ENCODE measurements at regions not wholly inside any gene's neighbourhood (a gene's known extent, or its start where the extent isn't known, plus 50 kb on each side); places are given as distances from the start of the nearest gene placed in this dataset.

DNA sequence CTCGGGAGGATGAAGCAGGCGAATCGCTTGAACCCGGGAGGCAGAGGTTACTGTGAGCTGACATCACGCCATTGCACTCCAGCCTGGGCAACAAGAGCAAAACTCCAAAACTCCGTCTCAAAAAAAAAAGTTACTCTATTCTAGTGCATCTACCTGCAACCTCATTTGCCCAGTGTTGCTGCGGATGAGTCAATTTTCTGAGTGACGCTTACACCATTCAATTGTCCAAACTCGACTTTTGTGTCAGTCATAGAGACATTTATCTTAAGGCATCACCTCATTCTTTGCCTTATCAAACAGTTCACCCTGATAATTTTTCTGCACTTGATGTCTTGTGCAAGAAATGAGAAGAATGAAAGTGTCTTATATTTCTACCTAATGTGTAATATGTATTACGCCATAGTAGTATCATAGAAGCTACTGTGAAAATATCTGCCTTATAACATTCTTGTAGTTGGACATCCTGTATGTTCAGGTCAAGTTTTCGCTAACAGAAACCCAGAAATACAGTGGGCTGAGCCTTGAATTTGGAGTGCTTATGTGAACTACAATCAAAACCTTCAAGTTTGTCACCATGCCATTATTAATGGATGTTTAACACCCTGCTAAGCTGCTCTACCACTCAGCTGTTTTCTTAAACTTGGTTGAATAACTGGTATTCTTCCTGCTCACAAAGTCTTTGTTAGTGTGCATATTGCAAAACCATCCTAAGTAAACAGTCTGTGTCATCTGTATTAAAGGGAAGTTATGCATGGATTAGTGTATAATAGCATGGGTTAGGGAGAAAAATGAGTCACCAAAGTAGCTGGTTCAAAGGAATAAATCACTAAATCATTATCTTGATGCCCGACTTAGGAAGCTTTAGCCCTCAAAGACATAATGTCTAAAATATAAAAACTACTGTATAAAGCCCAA is 531.0 kb upstream of the NR2F2 start:
- Histone ChIP-seq H3K27ac (no peak overlapping the region), H3K4me3 (no peak overlapping the region), H3K27me3 (no peaks in the 10 kb centered on the region), H3K36me3 (replicated peaks in 1 of 2) (no peaks in the 10 kb centered on the region), H3K9me3 (replicated peaks in 1 of 3) (no peaks in the 10 kb centered on the region), H3K4me1 (replicated peaks in 1 of 2) (no peaks in the 10 kb centered on the region)
- 84 to 88% (median 87%) methylated on average over 12 of the region's 12 CpGs for WGBS, 4 donors
- no peak for DNase-seq
- no peak for TF ChIP-seq CTCF (IDR thresholded peaks at IDR 0.05)
- intact Hi-C loops (cut with DNase I) = no loop called here

- Histone ChIP-seq H3K36me3 (replicated peaks in 1 of 2) (no peaks in the 10 kb centered on the region), H3K27ac (no peak overlapping the region), H3K27me3 (no peaks in the 10 kb centered on the region), H3K4me3 (no peak overlapping the region), H3K4me1 (replicated peaks in 1 of 2) (no peaks in the 10 kb centered on the region), H3K9me3 (replicated peaks in 1 of 3) (no peaks in the 10 kb centered on the region)
- no peak for DNase-seq
- intact Hi-C loops (cut with DNase I) = no loop called here
- no peak for TF ChIP-seq POLR2A (IDR thresholded peaks at IDR 0.05)
- no peak for TF ChIP-seq CTCF (IDR thresholded peaks at IDR 0.05)
Observed at GRCh38 chr15:95804484-95804883, 526.0 kb upstream of the NR2F2 start.

DNA sequence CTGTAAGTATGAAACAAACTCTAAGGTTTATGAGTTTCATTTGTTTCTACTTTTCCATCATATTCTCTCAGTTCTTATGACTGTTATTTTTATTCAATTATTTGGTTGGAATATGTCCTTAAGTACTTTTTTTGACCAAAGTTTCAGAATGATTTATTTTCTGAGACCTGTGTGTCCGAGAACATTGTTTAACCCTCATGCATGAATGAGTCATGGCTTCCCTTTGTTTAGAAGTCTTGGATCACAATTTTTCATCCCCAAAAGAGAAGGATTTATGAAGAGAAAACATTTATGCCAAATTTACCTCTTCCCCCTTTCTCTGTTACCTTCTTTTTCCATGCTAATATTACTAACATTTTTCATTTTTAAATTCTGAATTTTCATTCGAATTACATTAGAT is 518.0 kb upstream of the NR2F2 start:
- no peaks in the 10 kb centered on the region for H3K4me1 ChIP-seq (replicated peaks in 1 of 2)
- TF ChIP-seq CTCF (IDR thresholded peaks at IDR 0.05) = no peak
- TF ChIP-seq POLR2A (IDR thresholded peaks at IDR 0.05) = no peak
- no peak overlapping the region for H3K27ac ChIP-seq
- no peaks in the 10 kb centered on the region for H3K9me3 ChIP-seq (replicated peaks in 1 of 3)
- DNase-seq = no peak
- H3K36me3 ChIP-seq (replicated peaks in 1 of 2) = no peaks in the 10 kb centered on the region
- intact Hi-C loops (cut with DNase I) = no loop called here
- H3K27me3 ChIP-seq = no peaks in the 10 kb centered on the region
- H3K4me3 ChIP-seq = no peak overlapping the region
- 44 to 55% (median 50%) methylated on average over 2 of the region's 2 CpGs for WGBS, 4 donors

DNA sequence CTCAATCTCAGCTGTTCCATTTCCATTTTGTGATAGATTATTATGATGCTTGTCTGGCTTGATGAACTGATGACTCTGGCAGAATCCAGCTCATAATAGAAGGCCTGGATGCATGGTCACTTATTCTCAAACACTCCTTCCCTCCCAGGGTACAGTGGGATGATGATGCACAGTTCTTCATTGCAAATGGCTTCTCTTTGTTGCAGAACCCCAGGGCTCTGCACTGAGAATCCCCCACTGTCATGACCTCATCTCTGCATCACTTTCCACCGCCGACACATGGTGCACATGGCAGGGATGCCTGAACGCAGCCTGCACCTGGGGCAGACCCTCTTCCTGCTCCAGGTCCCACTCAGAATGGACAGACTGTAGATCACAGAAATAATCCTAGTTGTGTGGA is 515.6 kb upstream of the NR2F2 start:
- intact Hi-C loops (cut with DNase I) = no loop called here
- no peak overlapping the region for H3K4me3 ChIP-seq
- no peaks in the 10 kb centered on the region for H3K4me1 ChIP-seq (replicated peaks in 1 of 2)

More for the DNA sequence above, 515.6 kb upstream of the NR2F2 start:
- Histone ChIP-seq H3K36me3 (replicated peaks in 1 of 2) (no peaks in the 10 kb centered on the region), H3K27me3 (no peaks in the 10 kb centered on the region), H3K9me3 (replicated peaks in 1 of 3) (no peaks in the 10 kb centered on the region), H3K27ac (no peak overlapping the region)
- TF ChIP-seq POLR2A (IDR thresholded peaks at IDR 0.05) (no peak), CTCF (IDR thresholded peaks at IDR 0.05) (no peak)
- 93 to 97% (median 95%) methylated on average over 3 of the region's 3 CpGs for WGBS, 4 donors
- DNase-seq = no peak
